GM19397 (cell line): ENCODE measurements at regions not wholly inside any gene's neighbourhood (a gene's known extent, or its start where the extent isn't known, plus 50 kb on each side); places are given as distances from the start of the nearest gene placed in this dataset.
"Not testable (repeated sequence)": the region's sequence is repeated elsewhere in the genome, so short reads cannot be mapped to it uniquely, and the experiment has no call there.

Experiments used
- ATAC-seq: cut with Tn5 transposase; IDR thresholded peaks from one replicate; pipeline ENCODE4 v1.9.1; 2021; ENCODE audit warnings: mild to moderate bottlenecking, moderate library complexity; ENCODE audit not compliant: unreplicated experiment

GRCh38 chr6:140201787-140202458 lies 827.5 kb upstream of the CITED2 start:
- ATAC-seq = no peak

GRCh38 chr6:140193269-140193668 lies 818.8 kb upstream of the CITED2 start:
- no peak for ATAC-seq

DNA sequence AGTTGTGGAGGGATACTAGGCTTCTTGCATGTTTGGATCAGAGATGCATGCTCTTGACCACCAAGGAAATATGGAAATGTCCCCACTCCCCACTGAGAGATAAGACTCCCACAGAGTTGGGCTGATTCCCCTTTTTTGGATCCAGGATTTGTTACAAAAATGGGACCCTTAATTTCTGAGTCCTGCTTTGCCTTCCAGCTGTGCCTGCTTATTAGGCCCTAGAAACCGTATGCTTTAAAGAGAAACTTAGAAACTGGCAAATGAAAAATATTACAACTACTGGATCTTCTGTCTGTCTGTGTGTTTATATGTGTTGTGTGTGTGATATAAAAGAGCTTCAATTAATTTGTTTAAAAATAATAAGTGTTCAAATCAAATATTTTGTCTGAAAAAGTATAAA lies 817.6 kb upstream of the CITED2 start:
- no peak for ATAC-seq

DNA sequence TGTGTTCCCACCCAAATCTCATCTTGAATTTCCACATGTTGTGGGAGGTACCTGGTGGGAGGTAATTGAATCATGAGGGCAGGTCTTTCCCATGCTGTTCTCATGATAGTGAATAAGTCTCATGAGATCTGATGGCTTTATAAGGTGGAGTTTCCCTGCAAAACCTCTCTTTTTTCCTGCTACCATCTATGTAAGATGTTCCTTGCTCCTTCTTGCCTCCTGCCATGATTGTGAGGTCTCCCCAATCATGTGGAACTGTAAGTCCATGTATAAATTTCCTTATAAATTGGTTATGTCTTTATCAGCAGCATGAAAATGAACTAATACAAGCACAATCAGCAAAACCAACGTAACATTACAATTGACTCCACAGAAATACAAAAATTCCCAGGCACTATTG lies 814.8 kb upstream of the CITED2 start:
- ATAC-seq = not testable (repeated sequence)

- no peak for ATAC-seq
Observed at GRCh38 chr6:140185991-140186390, 811.5 kb upstream of the CITED2 start.

- ATAC-seq = no peak
Observed at GRCh38 chr6:140183881-140184280, 809.4 kb upstream of the CITED2 start.

GRCh38 chr6:140182821-140183220 lies 808.4 kb upstream of the CITED2 start:
- no peak for ATAC-seq

DNA sequence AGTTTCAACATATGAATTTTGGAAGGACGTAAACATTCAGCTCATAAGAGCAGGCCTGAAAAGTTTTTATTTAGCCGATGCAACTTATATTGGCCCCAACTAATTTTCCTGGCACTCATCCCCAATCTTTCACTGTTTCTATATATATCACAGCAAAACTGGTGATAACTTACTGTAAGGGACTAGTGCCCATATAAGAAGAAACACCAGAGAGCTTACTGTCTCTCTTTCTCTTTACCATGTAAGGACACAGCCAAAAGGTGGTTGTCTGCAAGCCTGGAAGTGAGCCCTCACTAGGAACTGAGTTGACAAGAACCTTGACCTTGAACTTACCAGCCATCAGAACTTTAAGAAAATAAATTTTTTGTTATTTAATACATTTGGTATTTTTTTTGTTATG lies 807.4 kb upstream of the CITED2 start:
- ATAC-seq = no peak

- ATAC-seq = no peak
Observed at GRCh38 chr6:140180306-140180705, 805.9 kb upstream of the CITED2 start.

DNA sequence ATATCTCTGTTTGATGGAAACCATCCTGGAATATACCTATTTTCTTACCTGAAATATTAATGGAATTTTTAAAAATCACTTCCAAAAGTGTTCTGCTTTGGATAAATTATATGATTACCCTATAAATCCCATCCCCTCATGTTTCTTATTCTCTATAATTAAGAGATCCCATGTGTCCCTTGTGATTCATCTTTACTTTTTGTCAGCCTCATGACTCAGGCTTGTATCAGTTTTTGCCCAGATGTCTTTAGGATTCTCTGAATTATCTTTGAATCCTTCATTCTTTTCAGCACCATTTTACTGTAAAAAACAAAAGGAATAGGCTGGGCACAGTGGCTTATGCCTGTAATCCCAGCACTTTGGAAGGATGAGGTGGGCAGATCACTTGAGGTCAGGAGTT lies 804.5 kb upstream of the CITED2 start:
- no peak for ATAC-seq

GRCh38 chr6:140178520-140178919 lies 804.1 kb upstream of the CITED2 start:
- ATAC-seq = no peak

DNA sequence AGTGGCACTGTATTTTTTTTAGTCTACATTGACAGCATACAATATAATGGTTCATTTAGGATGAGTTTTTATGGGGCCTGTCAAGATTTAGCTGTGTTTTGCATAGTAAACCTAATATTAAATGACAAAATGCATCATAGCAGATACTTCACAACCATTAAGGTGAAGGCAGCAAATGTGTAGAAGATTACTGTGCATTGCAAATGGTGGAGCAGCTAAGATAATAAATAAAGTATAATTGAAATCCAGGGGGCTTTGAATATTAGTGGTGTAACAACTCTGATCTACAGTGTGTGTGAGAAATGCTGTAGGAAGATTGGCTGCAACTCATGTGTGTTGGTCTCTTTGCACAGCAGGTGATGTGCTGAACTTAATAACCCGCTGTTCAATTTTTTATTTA lies 801.9 kb upstream of the CITED2 start:
- no peak for ATAC-seq

DNA sequence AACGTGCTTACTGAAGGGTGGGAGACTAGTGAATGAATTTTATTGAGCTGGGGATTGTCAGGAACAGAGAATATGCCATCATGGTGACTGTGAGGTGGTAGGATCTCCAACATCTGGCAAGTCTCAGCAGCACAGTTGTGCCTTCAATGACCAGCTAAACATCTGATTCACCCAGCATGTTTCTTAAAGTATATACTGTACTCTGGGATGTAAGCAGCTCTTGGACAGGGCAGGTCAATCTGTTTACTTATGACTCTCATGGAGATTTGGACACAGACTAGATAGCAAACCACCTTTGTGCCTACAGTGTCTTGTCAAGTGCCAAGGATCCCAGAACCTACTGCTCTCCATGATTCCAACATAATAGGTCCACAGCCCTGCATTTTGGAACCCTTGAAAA lies 801.0 kb upstream of the CITED2 start:
- no peak for ATAC-seq

GRCh38 chr6:140174524-140174923 lies 800.1 kb upstream of the CITED2 start:
- no peak for ATAC-seq

DNA sequence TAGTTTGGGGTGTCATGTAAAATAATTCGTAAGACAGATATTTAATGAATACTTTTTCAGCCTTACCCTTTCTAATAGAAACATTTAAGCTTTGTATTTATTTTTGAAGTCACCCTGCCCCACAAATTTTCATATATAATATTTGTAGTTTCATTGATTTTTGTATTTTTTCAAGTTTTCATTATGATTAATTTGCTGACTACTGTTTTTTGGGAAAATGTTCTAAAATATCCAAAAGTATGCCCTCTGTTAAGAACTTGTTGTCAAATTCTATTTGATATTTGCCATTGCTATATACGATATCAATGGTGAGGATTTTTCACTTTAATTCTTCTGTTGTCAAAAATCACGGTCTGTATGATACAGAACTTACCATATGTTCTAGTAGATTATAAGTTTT lies 793.9 kb upstream of the CITED2 start:
- no peak for ATAC-seq

- no peak for ATAC-seq
Observed at GRCh38 chr6:140160909-140161308, 786.5 kb upstream of the CITED2 start.

DNA sequence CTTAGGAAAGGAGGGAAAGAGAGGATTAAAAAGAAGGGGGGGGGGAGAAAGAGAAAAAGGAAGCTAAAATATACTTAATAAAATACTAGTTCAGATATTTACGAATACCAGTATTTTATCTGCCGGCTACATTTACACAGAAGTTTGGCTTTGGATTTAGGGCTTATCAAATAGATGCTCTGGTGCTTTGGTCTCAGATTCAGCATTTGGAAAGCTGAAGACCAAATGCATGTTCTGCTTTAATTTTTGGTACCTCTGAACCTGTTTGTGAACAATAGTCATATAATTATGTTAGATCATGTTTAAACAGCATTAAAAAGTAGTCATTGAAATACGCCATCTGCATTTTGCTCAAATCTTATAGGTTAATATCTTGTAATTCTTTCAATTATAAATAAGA lies 786.0 kb upstream of the CITED2 start:
- ATAC-seq = no peak

- ATAC-seq = no peak
Observed at GRCh38 chr6:140156131-140156530, 781.7 kb upstream of the CITED2 start.

DNA sequence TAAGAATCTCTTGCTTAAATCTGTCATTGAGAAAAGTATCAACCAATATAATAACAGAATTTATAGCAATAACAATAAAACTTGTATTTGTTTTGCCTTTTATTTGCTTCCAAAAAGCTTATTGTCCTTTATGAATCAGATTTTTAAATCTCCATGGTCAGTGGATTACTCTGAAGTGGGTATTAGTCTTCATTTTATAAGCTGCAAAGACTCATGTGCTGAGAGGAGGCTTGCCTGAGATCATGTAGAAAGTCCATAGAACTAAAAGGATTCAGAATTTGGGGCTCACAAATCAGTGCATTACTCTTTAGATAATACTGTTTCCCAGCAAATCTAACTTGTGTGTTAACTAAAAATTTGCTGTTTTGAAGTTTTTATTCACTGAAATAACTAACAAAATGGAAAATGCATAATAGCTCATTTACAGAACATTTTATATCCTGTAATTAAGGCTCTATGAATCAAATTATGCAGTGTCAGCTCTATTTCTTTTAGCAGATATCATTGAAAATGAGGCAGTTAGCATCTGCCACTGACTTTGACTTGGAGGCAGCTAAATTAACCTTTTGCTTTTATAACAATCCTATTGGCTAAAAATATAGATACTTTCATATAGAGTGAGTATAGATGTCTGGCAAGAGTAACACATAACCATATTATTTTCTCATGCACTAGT lies 781.1 kb upstream of the CITED2 start:
- no peak for ATAC-seq

- no peak for ATAC-seq
Observed at GRCh38 chr6:140153703-140154102, 779.3 kb upstream of the CITED2 start.

DNA sequence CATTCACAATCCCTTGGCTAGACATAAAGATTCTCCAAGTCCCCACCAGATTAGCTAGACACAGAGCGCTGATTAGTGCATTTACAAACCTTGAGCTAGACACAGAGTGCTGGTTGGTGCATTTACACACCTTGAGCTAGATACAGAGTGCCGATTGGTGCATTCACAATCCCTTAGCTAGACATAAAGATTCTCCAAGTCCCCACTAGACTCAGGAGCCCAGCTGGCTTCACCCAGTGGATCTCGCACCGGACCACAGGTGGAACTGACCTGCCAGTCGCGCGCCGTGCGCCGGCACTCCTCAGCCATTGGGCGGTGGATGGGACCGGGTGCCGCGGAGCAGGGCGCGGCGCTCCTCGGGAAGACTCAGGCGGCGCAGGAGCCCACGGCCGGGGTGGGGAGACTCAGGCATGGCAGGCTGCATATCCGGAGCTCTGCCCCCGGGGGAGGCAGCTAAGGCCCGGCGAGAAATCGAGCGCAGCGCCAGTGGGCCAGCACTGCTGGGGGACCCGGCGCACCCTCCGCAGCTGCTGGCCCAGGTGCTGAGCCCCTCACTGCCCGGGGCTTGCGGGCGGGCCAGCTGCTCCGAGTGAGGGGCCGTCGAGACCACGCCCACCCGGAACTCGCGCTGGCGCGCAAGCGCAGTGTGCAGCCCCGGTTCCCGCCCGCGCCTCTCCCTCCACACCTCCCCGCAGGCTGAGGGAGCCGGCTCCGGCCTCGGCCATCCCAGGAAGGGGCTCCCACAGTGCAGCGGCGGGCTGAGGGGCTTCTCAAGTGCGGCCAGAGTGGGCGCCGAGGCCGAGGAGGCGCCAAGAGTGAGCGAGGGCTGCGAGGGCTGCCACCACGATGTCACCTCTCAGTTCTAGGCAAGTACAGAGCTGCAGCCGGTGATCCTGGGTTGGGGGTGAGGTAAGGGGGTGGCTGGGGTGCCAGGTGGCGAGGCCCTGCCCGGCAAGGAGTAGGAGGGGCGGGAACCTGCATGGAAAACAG lies 773.7 kb upstream of the CITED2 start:
- ATAC-seq = not testable (repeated sequence)

DNA sequence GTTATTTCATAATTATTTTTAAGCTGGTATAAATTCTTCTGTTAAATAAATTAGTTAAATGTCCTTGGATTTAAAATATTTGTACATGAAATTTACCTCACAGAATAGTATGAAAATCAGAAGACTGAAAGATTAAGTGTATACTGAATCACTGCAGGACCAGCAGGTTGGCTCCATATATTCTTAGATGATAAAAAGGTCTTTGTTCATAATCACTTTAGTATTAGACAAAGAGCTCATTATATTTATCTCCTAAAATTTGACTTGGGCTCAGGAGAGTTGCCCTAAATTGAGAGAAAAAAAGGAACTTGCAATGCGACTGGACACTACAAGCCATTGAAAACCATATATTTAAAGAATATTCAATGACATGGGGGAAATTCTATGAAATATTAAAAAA lies 766.4 kb upstream of the CITED2 start:
- ATAC-seq = no peak
